IPS-18a (cell line): ENCODE measurements at regions not wholly inside any gene's neighbourhood (a gene's known extent, or its start where the extent isn't known, plus 50 kb on each side); places are given as distances from the start of the nearest gene placed in this dataset.

Experiments used
- H3K27ac ChIP-seq: one replicate; pipeline ENCODE4 v1.5.1; 2013; ENCODE audit warnings: low read length
- H3K27me3 ChIP-seq: one replicate; pipeline ENCODE4 v1.6.1; 2013; ENCODE audit warnings: mild to moderate bottlenecking, low read length; ENCODE audit not compliant: control insufficient read depth, insufficient read depth
- H3K36me3 ChIP-seq: one replicate; pipeline ENCODE4 v1.6.1; 2013; ENCODE audit warnings: low read depth, low read length; ENCODE audit not compliant: control insufficient read depth
- H3K4me1 ChIP-seq: one replicate; pipeline ENCODE4 v1.6.1; 2013; ENCODE audit warnings: low read depth, low read length; ENCODE audit not compliant: control insufficient read depth
- H3K4me3 ChIP-seq: one replicate; pipeline ENCODE4 v1.5.1; 2013; ENCODE audit warnings: low read length
- H3K9ac ChIP-seq: one replicate; pipeline ENCODE4 v1.6.1; 2013; ENCODE audit warnings: mild to moderate bottlenecking, low read length, moderate library complexity
- H3K9me3 ChIP-seq: one replicate; pipeline ENCODE4 v1.6.1; 2013; ENCODE audit warnings: low read depth, low read length; ENCODE audit not compliant: control insufficient read depth

DNA sequence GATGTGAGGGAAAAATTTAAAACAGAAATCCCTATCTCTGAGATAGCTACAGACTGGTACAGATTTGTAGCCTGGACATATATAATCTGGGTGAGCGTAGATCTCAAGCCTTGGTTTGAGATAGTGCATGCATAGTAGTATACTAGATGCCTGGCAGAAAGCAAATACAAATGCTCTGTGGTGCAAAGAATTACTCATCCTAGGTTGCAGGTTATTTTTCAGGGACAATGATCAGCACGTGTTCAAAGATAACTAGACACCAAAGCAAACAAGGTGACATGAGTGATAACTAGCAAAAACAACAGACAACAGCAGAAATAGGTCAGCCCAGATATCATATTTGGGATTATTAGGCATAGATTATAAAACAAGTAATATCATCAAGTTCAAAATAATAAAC lies 292.5 kb downstream of the HLX start:
- peaks cover 15% of the 10 kb centered on the region for H3K4me1 ChIP-seq
- no peak overlapping the region for H3K4me3 ChIP-seq
- no peak overlapping the region for H3K27ac ChIP-seq
- no peaks in the 10 kb centered on the region for H3K36me3 ChIP-seq
- H3K27me3 ChIP-seq: no peaks in the 10 kb centered on the region
- no peak overlapping the region for H3K9ac ChIP-seq
- no peaks in the 10 kb centered on the region for H3K9me3 ChIP-seq

DNA sequence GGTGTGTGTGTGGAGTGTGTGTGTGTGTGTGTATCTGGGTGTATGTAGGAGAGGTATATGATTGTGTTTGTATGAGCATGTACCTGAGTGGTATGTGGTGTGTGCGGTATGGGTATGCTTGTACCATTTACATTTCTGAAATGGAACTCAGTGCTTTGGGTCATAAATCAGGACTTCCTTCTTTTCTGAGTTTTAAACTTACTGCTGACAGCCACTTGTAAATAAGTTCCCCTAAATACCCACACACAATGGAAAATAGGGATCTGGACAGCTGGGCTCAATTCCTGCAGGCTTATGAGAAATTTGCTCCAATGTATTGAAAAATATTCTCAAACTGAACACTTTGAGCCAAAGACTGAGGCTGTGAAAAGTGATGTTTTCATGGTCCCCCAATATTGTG lies 293.6 kb downstream of the HLX start:
- H3K4me3 ChIP-seq: no peak overlapping the region
- no peaks in the 10 kb centered on the region for H3K27me3 ChIP-seq
- no peak overlapping the region for H3K27ac ChIP-seq
- H3K4me1 ChIP-seq: peaks cover 15% of the 10 kb centered on the region
- no peaks in the 10 kb centered on the region for H3K36me3 ChIP-seq
- no peaks in the 10 kb centered on the region for H3K9me3 ChIP-seq
- H3K9ac ChIP-seq: no peak overlapping the region

- Histone ChIP-seq H3K4me3 (no peak overlapping the region), H3K27me3 (no peaks in the 10 kb centered on the region), H3K9me3 (no peaks in the 10 kb centered on the region), H3K27ac (no peak overlapping the region), H3K9ac (no peak overlapping the region), H3K36me3 (no peaks in the 10 kb centered on the region), H3K4me1 (peaks cover 8% of the 10 kb centered on the region)
Measured at GRCh38 chr1:221174330-221174993, 295.2 kb downstream of the HLX start.

DNA sequence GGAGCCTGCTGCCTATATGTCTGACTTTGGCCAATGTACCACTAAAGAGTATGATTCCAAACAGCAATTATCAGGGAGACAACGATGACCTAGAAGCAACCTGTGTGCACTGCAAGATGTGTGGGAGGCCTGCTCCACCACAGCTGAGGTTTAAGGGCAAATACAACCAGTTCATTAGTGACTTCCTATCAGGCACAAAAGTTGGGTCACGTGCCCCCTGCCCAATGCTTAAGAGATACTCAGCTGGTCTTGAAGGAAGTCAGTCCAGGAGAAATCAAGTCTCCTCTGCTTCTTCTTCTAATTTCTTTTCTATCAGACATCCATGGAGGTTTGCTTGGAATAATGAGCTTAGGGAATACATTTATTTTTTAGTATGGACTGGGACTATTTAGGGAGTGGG lies 296.0 kb downstream of the HLX start:
- Histone ChIP-seq H3K4me1 (peaks cover under 1% of the 10 kb centered on the region), H3K9ac (no peak overlapping the region), H3K4me3 (no peak overlapping the region), H3K27ac (no peak overlapping the region), H3K9me3 (no peaks in the 10 kb centered on the region), H3K27me3 (no peaks in the 10 kb centered on the region), H3K36me3 (no peaks in the 10 kb centered on the region)

DNA sequence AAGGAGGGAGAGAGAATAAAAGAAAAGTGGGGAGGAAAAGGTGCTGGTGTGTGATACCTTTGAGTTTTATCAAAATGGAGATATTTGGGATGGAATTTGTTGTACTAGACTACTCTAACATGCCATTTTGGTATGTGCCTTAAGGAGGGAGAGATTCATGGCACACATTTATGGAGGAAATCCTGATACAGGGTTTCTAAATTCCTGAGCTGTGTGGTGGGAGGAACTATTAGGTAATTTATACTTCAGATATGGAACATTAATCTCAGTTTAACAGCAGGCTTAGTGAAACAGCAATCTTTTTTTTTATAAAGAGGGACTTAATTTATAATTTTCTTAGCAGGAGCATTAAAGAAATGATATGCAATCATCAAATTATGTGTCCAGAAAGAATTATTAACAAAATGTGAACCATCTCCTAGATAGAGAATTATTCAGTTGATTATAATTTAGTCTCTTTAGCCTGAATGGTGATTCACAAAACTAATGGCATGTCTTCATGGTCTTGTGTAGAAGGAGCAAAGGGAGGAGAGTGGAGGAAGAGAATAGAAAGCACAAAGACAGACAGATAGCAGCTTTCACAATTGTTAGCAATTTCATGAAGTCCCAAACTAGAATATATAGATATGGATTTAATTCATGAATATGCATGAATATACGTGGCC lies 301.6 kb downstream of the HLX start:
- H3K27me3 ChIP-seq: no peaks in the 10 kb centered on the region
- H3K27ac ChIP-seq: no peak overlapping the region
- H3K9me3 ChIP-seq: no peaks in the 10 kb centered on the region
- H3K4me3 ChIP-seq: no peak overlapping the region
- H3K9ac ChIP-seq: no peak overlapping the region
- H3K4me1 ChIP-seq: no peaks in the 10 kb centered on the region
- H3K36me3 ChIP-seq: no peaks in the 10 kb centered on the region

- Histone ChIP-seq H3K36me3 (no peaks in the 10 kb centered on the region), H3K4me3 (no peak overlapping the region), H3K9me3 (no peaks in the 10 kb centered on the region), H3K9ac (no peak overlapping the region), H3K4me1 (no peaks in the 10 kb centered on the region), H3K27me3 (no peaks in the 10 kb centered on the region), H3K27ac (no peak overlapping the region)
Measured at GRCh38 chr1:221182791-221183533, 303.7 kb downstream of the HLX start.

- no peak overlapping the region for H3K9ac ChIP-seq
- no peaks in the 10 kb centered on the region for H3K9me3 ChIP-seq
- no peaks in the 10 kb centered on the region for H3K4me1 ChIP-seq
- H3K36me3 ChIP-seq: no peaks in the 10 kb centered on the region
- no peaks in the 10 kb centered on the region for H3K27me3 ChIP-seq
- H3K27ac ChIP-seq: no peak overlapping the region
- no peak overlapping the region for H3K4me3 ChIP-seq
Measured at GRCh38 chr1:221184131-221184794, 305.0 kb downstream of the HLX start.

- Histone ChIP-seq H3K27me3 (no peaks in the 10 kb centered on the region), H3K9ac (no peak overlapping the region), H3K36me3 (no peaks in the 10 kb centered on the region), H3K9me3 (no peaks in the 10 kb centered on the region), H3K27ac (no peak overlapping the region), H3K4me1 (no peaks in the 10 kb centered on the region), H3K4me3 (no peak overlapping the region)
Measured at GRCh38 chr1:221187174-221187573, 307.9 kb downstream of the HLX start.

DNA sequence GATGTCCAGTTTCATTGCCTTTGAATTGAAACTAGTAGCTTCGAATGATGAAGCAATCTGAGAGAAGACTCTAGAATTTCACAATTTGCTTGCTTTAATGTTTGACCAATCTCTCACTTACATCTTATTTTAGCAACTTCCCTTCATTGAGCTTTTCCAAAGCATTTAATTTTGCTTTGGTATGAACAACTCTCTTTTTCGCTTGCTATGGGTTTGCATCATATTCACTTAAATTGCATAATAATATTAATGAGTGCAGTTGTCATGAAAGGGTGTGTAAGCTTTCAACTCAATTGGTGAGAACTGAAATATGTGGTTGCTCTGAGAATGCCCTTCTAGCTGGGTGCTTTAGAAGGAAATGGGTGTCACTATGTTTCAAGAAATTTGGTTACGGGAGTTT lies 309.2 kb downstream of the HLX start:
- no peak overlapping the region for H3K27ac ChIP-seq
- H3K36me3 ChIP-seq: no peaks in the 10 kb centered on the region
- H3K27me3 ChIP-seq: no peaks in the 10 kb centered on the region
- H3K4me3 ChIP-seq: no peak overlapping the region
- no peaks in the 10 kb centered on the region for H3K9me3 ChIP-seq
- no peak overlapping the region for H3K9ac ChIP-seq
- no peaks in the 10 kb centered on the region for H3K4me1 ChIP-seq

GRCh38 chr1:221190249-221190648 lies 311.0 kb downstream of the HLX start:
- Histone ChIP-seq H3K9me3 (no peaks in the 10 kb centered on the region), H3K36me3 (no peaks in the 10 kb centered on the region), H3K4me1 (no peaks in the 10 kb centered on the region), H3K27me3 (no peaks in the 10 kb centered on the region), H3K9ac (no peak overlapping the region), H3K4me3 (no peak overlapping the region), H3K27ac (no peak overlapping the region)

GRCh38 chr1:221192055-221192454 lies 312.8 kb downstream of the HLX start:
- Histone ChIP-seq H3K4me3 (no peak overlapping the region), H3K4me1 (no peaks in the 10 kb centered on the region)

More at GRCh38 chr1:221192055-221192454, 312.8 kb downstream of the HLX start:
- Histone ChIP-seq H3K27ac (no peak overlapping the region), H3K36me3 (no peaks in the 10 kb centered on the region), H3K27me3 (no peaks in the 10 kb centered on the region), H3K9ac (no peak overlapping the region), H3K9me3 (no peaks in the 10 kb centered on the region)
